KMS-11 (cell line): ENCODE measurements at regions not wholly inside any gene's neighbourhood (a gene's known extent, or its start where the extent isn't known, plus 50 kb on each side); places are given as distances from the start of the nearest gene placed in this dataset.

Source experiments
- H2AFZ ChIP-seq: fragments of 200-600 bp; sonication (generic); 2 replicates; pipeline ENCODE4 v1.6.1; 2016; ENCODE audit warnings: antibody characterized with exemption, mixed run types, low read depth
- H3K27ac ChIP-seq: fragments of 200-600 bp; sonication (generic); 2 replicates; pipeline ENCODE4 v1.6.1; 2016; ENCODE audit warnings: mild to moderate bottlenecking, mixed run types
- H3K27me3 ChIP-seq: fragments of 200-600 bp; sonication (generic); 2 replicates; pipeline ENCODE4 v1.6.1; 2017; ENCODE audit warnings: mild to moderate bottlenecking, low read depth, mixed run types, moderate library complexity; ENCODE audit not compliant: insufficient read depth
- H3K36me3 ChIP-seq: fragments of 200-600 bp; sonication (generic); 2 replicates; pipeline ENCODE4 v1.6.1; 2017; ENCODE audit warnings: mild to moderate bottlenecking, mixed run types; ENCODE audit not compliant: insufficient read depth
- H3K4me1 ChIP-seq: fragments of 200-600 bp; sonication (generic); 2 replicates; pipeline ENCODE4 v1.6.1; 2016; ENCODE audit warnings: mild to moderate bottlenecking, low read depth, mixed run types; ENCODE audit not compliant: poor library complexity, severe bottlenecking
- H3K4me2 ChIP-seq: fragments of 200-600 bp; sonication (generic); 2 replicates; pipeline ENCODE4 v1.7.0; 2016; ENCODE audit warnings: mild to moderate bottlenecking, mixed run types
- H3K4me3 ChIP-seq: fragments of 200-600 bp; sonication (generic); IDR thresholded peaks from 2 replicates; pipeline ENCODE4 v1.6.1; 2017; ENCODE audit warnings: low read depth, low read length, mixed read lengths; ENCODE audit not compliant: insufficient read depth
- H3K79me2 ChIP-seq: fragments of 200-600 bp; sonication (generic); 2 replicates; pipeline ENCODE4 v1.6.1; 2016; ENCODE audit warnings: low read depth, mixed run types; ENCODE audit not compliant: insufficient read depth
- H3K9ac ChIP-seq: fragments of 200-600 bp; sonication (generic); 2 replicates; pipeline ENCODE4 v1.6.1; 2016; ENCODE audit warnings: mild to moderate bottlenecking, mixed run types
- H4K20me1 ChIP-seq: fragments of 200-600 bp; sonication (generic); 2 replicates; pipeline ENCODE4 v1.6.1; 2016; ENCODE audit warnings: mild to moderate bottlenecking, mixed run types; ENCODE audit not compliant: insufficient read depth
- TF ChIP-seq, protein P1 (sequence below): fragments of 200-600 bp; sonication (generic); conservative IDR thresholded peaks from 2 replicates; pipeline ENCODE4 v1.6.1; 2017; ENCODE audit warnings: low read depth, mild to moderate bottlenecking, antibody characterized with exemption, low read length, moderate library complexity, mixed read lengths

DNA sequence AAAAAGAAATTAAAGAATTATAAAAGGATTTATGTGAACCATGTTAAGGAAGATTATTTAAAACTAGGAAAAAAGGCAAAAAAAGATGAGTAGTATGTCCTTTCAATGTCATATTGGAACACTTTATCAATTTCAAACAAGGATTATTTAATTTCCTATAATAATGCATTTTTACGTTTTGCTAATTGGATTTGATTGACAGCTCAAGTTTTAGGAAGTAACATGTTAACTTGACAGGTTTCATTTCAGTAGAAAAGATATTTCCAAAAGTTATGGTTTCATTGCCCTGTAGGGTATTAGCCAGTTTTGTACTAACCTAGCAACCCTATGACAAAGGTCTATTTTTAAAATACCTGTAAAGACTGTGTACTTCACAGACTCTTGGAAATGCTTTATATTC is 379.6 kb upstream of the ZFP42 start:
- H3K27me3 ChIP-seq: no peaks in the 10 kb centered on the region
- no peak overlapping the region for H2AFZ ChIP-seq
- H3K9ac ChIP-seq: no peak overlapping the region
- no peak overlapping the region for H3K27ac ChIP-seq
- no peak overlapping the region for H3K4me3 ChIP-seq
- H3K79me2 ChIP-seq: no peaks in the 10 kb centered on the region
- peaks cover 6% of the 10 kb centered on the region for H3K4me1 ChIP-seq
- no peak overlapping the region for H3K4me2 ChIP-seq
- TF ChIP-seq, protein P1, sequence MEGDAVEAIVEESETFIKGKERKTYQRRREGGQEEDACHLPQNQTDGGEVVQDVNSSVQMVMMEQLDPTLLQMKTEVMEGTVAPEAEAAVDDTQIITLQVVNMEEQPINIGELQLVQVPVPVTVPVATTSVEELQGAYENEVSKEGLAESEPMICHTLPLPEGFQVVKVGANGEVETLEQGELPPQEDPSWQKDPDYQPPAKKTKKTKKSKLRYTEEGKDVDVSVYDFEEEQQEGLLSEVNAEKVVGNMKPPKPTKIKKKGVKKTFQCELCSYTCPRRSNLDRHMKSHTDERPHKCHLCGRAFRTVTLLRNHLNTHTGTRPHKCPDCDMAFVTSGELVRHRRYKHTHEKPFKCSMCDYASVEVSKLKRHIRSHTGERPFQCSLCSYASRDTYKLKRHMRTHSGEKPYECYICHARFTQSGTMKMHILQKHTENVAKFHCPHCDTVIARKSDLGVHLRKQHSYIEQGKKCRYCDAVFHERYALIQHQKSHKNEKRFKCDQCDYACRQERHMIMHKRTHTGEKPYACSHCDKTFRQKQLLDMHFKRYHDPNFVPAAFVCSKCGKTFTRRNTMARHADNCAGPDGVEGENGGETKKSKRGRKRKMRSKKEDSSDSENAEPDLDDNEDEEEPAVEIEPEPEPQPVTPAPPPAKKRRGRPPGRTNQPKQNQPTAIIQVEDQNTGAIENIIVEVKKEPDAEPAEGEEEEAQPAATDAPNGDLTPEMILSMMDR: no peak
- H3K36me3 ChIP-seq: no peaks in the 10 kb centered on the region
- H4K20me1 ChIP-seq: no peaks in the 10 kb centered on the region

- Histone ChIP-seq H3K27ac (no peak overlapping the region), H4K20me1 (no peaks in the 10 kb centered on the region), H2AFZ (no peak overlapping the region), H3K36me3 (no peaks in the 10 kb centered on the region), H3K4me2 (no peak overlapping the region), H3K27me3 (no peaks in the 10 kb centered on the region), H3K4me1 (peaks cover 6% of the 10 kb centered on the region), H3K9ac (no peak overlapping the region), H3K4me3 (no peak overlapping the region), H3K79me2 (no peaks in the 10 kb centered on the region)
- TF ChIP-seq, protein P1: no peak
Measured at GRCh38 chr4:187617113-187617512, 378.5 kb upstream of the ZFP42 start.

DNA sequence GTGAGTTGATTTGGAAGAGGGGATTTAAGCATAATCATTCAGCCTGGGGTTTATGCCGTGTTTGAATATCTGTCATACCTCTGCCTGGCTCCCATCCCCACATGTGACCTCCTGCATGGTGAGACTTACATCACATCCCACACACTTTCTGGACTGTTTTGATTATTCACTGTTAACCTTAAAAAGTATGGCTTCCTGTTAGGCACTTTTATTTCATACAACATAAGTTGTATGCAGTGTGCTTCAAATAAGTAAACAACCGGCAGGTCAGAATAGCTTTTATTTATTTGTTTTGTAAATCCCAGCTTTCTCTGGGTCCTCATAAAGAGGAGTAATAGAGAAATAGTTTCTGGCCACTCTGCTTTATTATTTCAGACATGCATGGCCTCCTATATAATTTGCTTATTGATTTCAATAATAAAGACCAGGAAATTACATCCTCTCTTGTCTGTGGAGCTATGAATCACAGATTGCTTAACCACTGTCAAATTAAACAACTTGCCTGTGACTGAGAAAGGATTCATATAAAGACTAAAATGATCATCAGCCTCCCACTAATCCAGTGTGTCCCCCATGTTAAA is 376.8 kb upstream of the ZFP42 start:
- no peak overlapping the region for H3K9ac ChIP-seq
- H4K20me1 ChIP-seq: no peaks in the 10 kb centered on the region
- H3K27ac ChIP-seq: no peak overlapping the region
- H3K27me3 ChIP-seq: no peaks in the 10 kb centered on the region
- no peak overlapping the region for H2AFZ ChIP-seq
- no peak overlapping the region for H3K4me2 ChIP-seq
- H3K79me2 ChIP-seq: no peaks in the 10 kb centered on the region
- TF ChIP-seq, protein P1: no peak
- peaks cover 6% of the 10 kb centered on the region for H3K4me1 ChIP-seq
- H3K4me3 ChIP-seq: no peak overlapping the region
- H3K36me3 ChIP-seq: no peaks in the 10 kb centered on the region

- TF ChIP-seq, protein P1: no peak
- Histone ChIP-seq H3K79me2 (no peaks in the 10 kb centered on the region), H3K9ac (no peak overlapping the region), H3K4me3 (no peak overlapping the region), H2AFZ (no peak overlapping the region), H3K27me3 (no peaks in the 10 kb centered on the region), H4K20me1 (no peaks in the 10 kb centered on the region), H3K27ac (no peak overlapping the region), H3K36me3 (no peaks in the 10 kb centered on the region), H3K4me1 (peaks cover 6% of the 10 kb centered on the region), H3K4me2 (no peak overlapping the region)
Measured at GRCh38 chr4:187619319-187619718, 376.3 kb upstream of the ZFP42 start.
